Trophoblast cell (in vitro differentiated cells and primary cell): ENCODE measurements at regions not wholly inside any gene's neighbourhood (a gene's known extent, or its start where the extent isn't known, plus 50 kb on each side); places are given as distances from the start of the nearest gene placed in this dataset.

Source experiments
- DNase-seq, 2 donors: peaks; one replicate each; pipeline ENCODE4 v3.0.0-alpha.2; 2016
- H2AFZ ChIP-seq: 2 replicates; pipeline ENCODE4 v1.6.1; 2013; ENCODE audit warnings: low read length, moderate library complexity, mild to moderate bottlenecking; ENCODE audit not compliant: insufficient read depth, poor library complexity
- H2AK5ac ChIP-seq: 2 replicates; pipeline ENCODE4 v1.6.1; 2013; ENCODE audit warnings: mild to moderate bottlenecking, low read length
- H2BK120ac ChIP-seq: 2 replicates; pipeline ENCODE4 v1.6.1; 2013; ENCODE audit warnings: low read length, mild to moderate bottlenecking, moderate library complexity; ENCODE audit not compliant: insufficient read depth, poor library complexity
- H2BK12ac ChIP-seq: 2 replicates; pipeline ENCODE4 v1.6.1; 2013; ENCODE audit warnings: mild to moderate bottlenecking, low read length, moderate library complexity
- H2BK5ac ChIP-seq: 2 replicates; pipeline ENCODE4 v1.6.1; 2013; ENCODE audit warnings: low read length, low read depth, moderate library complexity, mild to moderate bottlenecking; ENCODE audit not compliant: poor library complexity
- H3K14ac ChIP-seq: 2 replicates; pipeline ENCODE4 v1.6.1; 2013; ENCODE audit warnings: mild to moderate bottlenecking, low read length
- H3K18ac ChIP-seq: 2 replicates; pipeline ENCODE4 v1.6.1; 2013; ENCODE audit warnings: mild to moderate bottlenecking, low read length
- H3K23ac ChIP-seq: 2 replicates; pipeline ENCODE4 v1.6.1; 2013; ENCODE audit warnings: low read length
- H3K27ac ChIP-seq: 2 replicates; pipeline ENCODE4 v1.5.1; 2013; ENCODE audit warnings: low read depth, mild to moderate bottlenecking, inconsistent platforms, low read length, moderate library complexity
- H3K27me3 ChIP-seq: 2 replicates; pipeline ENCODE4 v1.6.1; 2013; ENCODE audit warnings: inconsistent platforms, mild to moderate bottlenecking, low read length, moderate library complexity; ENCODE audit not compliant: insufficient read depth
- H3K36me3 ChIP-seq, 2 experiments: 1 replicate in 1 of 2; 2 replicates in 1 of 2; pipeline ENCODE4 v1.6.1; 2013; ENCODE audit warnings: low read length in 2 of 2, mild to moderate bottlenecking in 2 of 2, moderate library complexity in 1 of 2; ENCODE audit not compliant: insufficient read depth in 2 of 2, control insufficient read depth in 1 of 2
- H3K4ac ChIP-seq: 2 replicates; pipeline ENCODE4 v1.6.1; 2013; ENCODE audit warnings: low read depth, mild to moderate bottlenecking, low read length, moderate library complexity
- H3K4me1 ChIP-seq, 2 experiments: 1 replicate in 1 of 2; 2 replicates in 1 of 2; pipeline ENCODE4 v1.6.1; 2013; ENCODE audit warnings: low read length in 2 of 2, mild to moderate bottlenecking in 2 of 2, moderate library complexity in 1 of 2; ENCODE audit not compliant: insufficient read depth in 2 of 2, control insufficient read depth in 1 of 2
- H3K4me2 ChIP-seq: 2 replicates; pipeline ENCODE4 v1.6.1; 2013; ENCODE audit warnings: inconsistent platforms, mild to moderate bottlenecking, low read length, moderate library complexity
- H3K4me3 ChIP-seq: 2 replicates; pipeline ENCODE4 v1.5.1; 2013; ENCODE audit warnings: mild to moderate bottlenecking, low read depth, low read length, inconsistent platforms
- H3K79me1 ChIP-seq: one replicate; pipeline ENCODE4 v1.6.1; 2013; ENCODE audit warnings: low read length
- H3K79me2 ChIP-seq: 2 replicates; pipeline ENCODE4 v1.6.1; 2013; ENCODE audit warnings: low read length, mild to moderate bottlenecking; ENCODE audit not compliant: control insufficient read depth, insufficient read depth, poor library complexity
- H3K9ac ChIP-seq: 2 replicates; pipeline ENCODE4 v1.6.1; 2013; ENCODE audit warnings: mild to moderate bottlenecking, low read length
- H3K9me3 ChIP-seq: 2 replicates; pipeline ENCODE4 v1.6.1; 2013; ENCODE audit warnings: low read depth, mild to moderate bottlenecking, control low read depth, inconsistent platforms, low read length; ENCODE audit not compliant: insufficient read depth
- H4K12ac ChIP-seq: 2 replicates; pipeline ENCODE4 v1.6.1; 2013; ENCODE audit warnings: low read depth, mild to moderate bottlenecking, low read length, moderate library complexity
- H4K8ac ChIP-seq: 2 replicates; pipeline ENCODE4 v1.6.1; 2013; ENCODE audit warnings: low read depth, mild to moderate bottlenecking, low read length, moderate library complexity
- H4K91ac ChIP-seq: one replicate; pipeline ENCODE4 v1.6.1; 2013; ENCODE audit warnings: low read depth, mild to moderate bottlenecking, low read length, moderate library complexity
- WGBS: extraction: QIAGEN DNeasy Blood & Tissue Kit; methylation state at CpG from one replicate; pipeline ENCODE4 v1.1.7; 2013; ENCODE audit warnings: missing lambda C conversion rate; ENCODE audit not compliant: insufficient read length, insufficient coverage; ENCODE audit errors: extremely low coverage; 5-methylcytosine and 5-hydroxymethylcytosine counted together

DNA sequence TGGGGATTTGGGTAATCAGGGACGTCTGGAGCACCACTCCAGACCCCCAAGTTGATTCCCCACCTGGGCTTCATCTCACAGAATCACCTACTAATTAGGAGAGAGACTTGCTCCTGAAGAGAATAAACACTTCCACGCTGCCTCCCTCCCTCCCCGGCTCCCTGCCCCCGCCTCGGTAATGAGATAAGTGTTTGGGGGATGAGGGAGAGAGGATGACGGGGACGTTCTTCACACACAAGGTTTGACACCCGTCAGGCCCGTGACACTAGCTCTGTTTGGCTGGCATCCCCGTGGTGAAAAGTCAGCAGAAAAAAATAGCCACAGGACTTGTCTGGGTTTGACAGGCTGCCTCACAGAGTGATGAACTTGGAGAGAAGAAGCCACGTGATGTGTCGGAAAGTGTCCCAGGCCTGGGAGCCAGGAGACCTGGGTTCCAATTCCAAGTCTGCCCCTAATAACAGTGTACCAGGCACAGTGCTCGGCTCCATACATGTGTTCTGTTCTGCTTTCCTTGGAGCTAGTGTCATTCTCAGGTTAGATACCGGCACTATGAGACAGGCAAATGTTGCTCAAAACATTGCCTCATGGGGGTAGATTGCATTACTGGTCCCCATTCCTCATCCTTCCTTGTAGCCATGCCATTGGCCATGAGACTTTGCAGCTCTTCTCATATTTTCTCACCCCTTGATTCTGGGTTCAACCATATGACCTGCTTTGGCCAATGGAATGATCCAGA, 578.0 kb downstream of the BCOR start:
- no peak overlapping the region for H3K9ac ChIP-seq
- no peak overlapping the region for H3K4me3 ChIP-seq
- H2BK120ac ChIP-seq = no peak overlapping the region
- no peak overlapping the region for H3K27ac ChIP-seq
- DNase-seq = no peak
- H3K36me3 ChIP-seq = no peaks in the 10 kb centered on the region
- H3K14ac ChIP-seq = no peak overlapping the region
- no peaks in the 10 kb centered on the region for H3K79me2 ChIP-seq
- H4K12ac ChIP-seq = no peak overlapping the region
- no CpG with 5 or more reads among the region's 14 CpGs for WGBS
- no peaks in the 10 kb centered on the region for H3K79me1 ChIP-seq
- no peak overlapping the region for H3K23ac ChIP-seq
- H2BK12ac ChIP-seq = no peak overlapping the region
- H3K9me3 ChIP-seq = no peaks in the 10 kb centered on the region
- H4K91ac ChIP-seq = no peak overlapping the region
- no peak overlapping the region for H3K18ac ChIP-seq
- no peaks in the 10 kb centered on the region for H3K4me1 ChIP-seq
- H3K4me2 ChIP-seq = no peak overlapping the region
- no peak overlapping the region for H3K4ac ChIP-seq
- H2AFZ ChIP-seq = no peak overlapping the region
- no peaks in the 10 kb centered on the region for H3K27me3 ChIP-seq
- no peak overlapping the region for H2BK5ac ChIP-seq
- H2AK5ac ChIP-seq = no peak overlapping the region
- no peak overlapping the region for H4K8ac ChIP-seq

DNA sequence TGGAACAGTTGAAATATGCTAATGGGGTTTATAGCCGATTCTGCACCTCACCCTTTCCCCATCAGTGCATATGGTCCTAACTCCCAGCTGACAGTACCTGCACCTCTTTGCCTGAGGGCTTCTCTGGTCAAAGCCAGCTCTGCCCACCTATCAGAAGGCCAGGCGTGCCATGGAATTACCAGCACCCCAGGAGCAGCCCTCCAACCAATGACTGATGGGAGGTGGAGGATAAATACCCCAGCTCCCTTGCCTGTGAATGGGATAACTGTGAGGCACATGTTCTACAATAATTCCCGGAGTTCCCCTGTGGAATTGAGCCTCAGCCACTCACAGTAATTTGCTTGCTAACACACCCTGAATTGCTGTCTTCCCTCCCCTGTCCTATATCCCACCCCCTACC, 572.0 kb downstream of the BCOR start:
- Histone ChIP-seq H3K14ac (no peak overlapping the region), H3K18ac (no peak overlapping the region), H2BK120ac (no peak overlapping the region), H3K36me3 (no peaks in the 10 kb centered on the region), H3K9me3 (no peaks in the 10 kb centered on the region), H4K91ac (no peak overlapping the region), H2AFZ (no peak overlapping the region), H3K4me3 (no peak overlapping the region), H3K4me1 (no peaks in the 10 kb centered on the region), H4K12ac (no peak overlapping the region), H3K4ac (no peak overlapping the region), H3K27me3 (no peaks in the 10 kb centered on the region), H2BK12ac (no peak overlapping the region), H2AK5ac (no peak overlapping the region), H3K79me1 (no peaks in the 10 kb centered on the region), H3K23ac (no peak overlapping the region), H4K8ac (no peak overlapping the region), H3K9ac (no peak overlapping the region), H3K79me2 (no peaks in the 10 kb centered on the region), H3K4me2 (no peak overlapping the region), H3K27ac (no peak overlapping the region), H2BK5ac (no peak overlapping the region)
- WGBS = no CpG with 5 or more reads among the region's 3 CpGs
- DNase-seq = no peak

DNA sequence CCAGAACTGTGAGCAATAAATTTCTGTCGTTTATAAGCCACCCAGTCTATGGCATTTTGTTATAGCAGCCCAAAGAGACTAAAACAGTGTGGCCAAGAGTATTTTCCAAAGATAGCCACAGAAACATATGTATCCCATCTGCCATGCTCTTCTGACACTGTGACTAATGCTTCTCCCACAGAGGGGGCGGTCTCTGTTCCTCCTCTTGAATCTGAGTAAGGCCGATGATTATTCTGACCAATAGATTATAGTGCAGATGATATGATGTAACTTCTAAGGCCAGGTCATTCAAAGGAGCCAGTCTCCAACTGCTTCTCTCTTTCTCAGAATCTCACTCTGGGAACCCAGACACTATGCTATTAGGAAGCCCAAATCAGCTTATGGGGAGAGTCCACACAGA, 570.7 kb downstream of the BCOR start:
- no peaks in the 10 kb centered on the region for H3K79me2 ChIP-seq
- no peak overlapping the region for H3K4me2 ChIP-seq
- no peaks in the 10 kb centered on the region for H3K9me3 ChIP-seq
- no peak overlapping the region for H3K9ac ChIP-seq
- no peak overlapping the region for H4K12ac ChIP-seq
- H3K18ac ChIP-seq = no peak overlapping the region
- H4K8ac ChIP-seq = no peak overlapping the region
- no peak overlapping the region for H2BK120ac ChIP-seq
- no CpG with 5 or more reads among the region's 3 CpGs for WGBS
- H2AK5ac ChIP-seq = no peak overlapping the region
- H3K4me1 ChIP-seq = no peaks in the 10 kb centered on the region
- H3K4me3 ChIP-seq = no peak overlapping the region
- H2AFZ ChIP-seq = no peak overlapping the region
- H3K4ac ChIP-seq = no peak overlapping the region
- no peak overlapping the region for H4K91ac ChIP-seq
- no peak overlapping the region for H3K23ac ChIP-seq
- no peaks in the 10 kb centered on the region for H3K36me3 ChIP-seq
- H3K79me1 ChIP-seq = no peaks in the 10 kb centered on the region
- no peak overlapping the region for H2BK12ac ChIP-seq
- DNase-seq = no peak
- no peak overlapping the region for H2BK5ac ChIP-seq
- H3K27me3 ChIP-seq = no peaks in the 10 kb centered on the region
- H3K27ac ChIP-seq = no peak overlapping the region
- no peak overlapping the region for H3K14ac ChIP-seq

DNA sequence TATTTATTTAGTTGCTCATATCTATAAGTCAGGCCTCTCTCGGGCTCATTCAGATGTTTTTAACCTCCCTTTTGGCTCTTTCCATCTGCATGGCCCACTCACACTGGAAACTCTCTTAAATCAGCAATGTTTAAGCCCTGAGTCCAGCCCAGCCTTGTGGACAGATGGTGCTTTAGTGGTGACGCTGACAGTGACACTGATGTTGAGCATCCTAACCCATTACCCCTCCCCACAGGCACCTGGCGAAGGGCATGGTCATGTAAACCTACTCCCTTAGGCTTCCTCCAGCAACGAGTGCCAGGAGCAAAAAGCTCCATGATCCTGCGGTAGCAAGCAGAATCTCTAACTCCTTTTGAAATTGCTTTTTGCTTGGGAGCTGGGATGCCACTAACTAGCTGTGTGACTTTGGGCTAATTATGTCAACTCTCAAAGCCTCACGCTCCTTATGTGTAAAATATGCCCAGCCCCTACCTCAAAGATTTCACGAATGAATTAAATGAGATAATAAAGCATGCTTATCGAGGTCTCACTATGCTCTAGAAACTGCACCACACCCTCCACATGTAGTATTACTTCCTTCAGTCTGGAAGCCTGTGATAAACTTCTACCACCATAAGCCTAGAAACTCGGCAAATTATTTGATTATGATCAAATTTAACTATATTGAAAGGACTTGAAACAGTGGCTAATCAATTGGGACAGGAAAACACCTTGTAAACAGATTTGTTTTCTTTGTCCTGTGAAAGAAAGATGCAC, 569.4 kb downstream of the BCOR start:
- Histone ChIP-seq H4K8ac (no peak overlapping the region), H3K4me3 (no peak overlapping the region), H3K18ac (no peak overlapping the region), H2BK120ac (no peak overlapping the region), H2AFZ (no peak overlapping the region), H3K9me3 (no peaks in the 10 kb centered on the region), H3K27ac (no peak overlapping the region), H3K9ac (no peak overlapping the region), H4K12ac (no peak overlapping the region), H3K79me1 (no peaks in the 10 kb centered on the region), H2BK12ac (no peak overlapping the region), H3K27me3 (no peaks in the 10 kb centered on the region), H3K79me2 (no peaks in the 10 kb centered on the region), H4K91ac (no peak overlapping the region), H3K4me1 (no peaks in the 10 kb centered on the region), H3K4me2 (no peak overlapping the region), H3K36me3 (no peaks in the 10 kb centered on the region), H3K23ac (no peak overlapping the region), H3K4ac (no peak overlapping the region), H2BK5ac (no peak overlapping the region), H3K14ac (no peak overlapping the region), H2AK5ac (no peak overlapping the region)
- no CpG with 5 or more reads among the region's 9 CpGs for WGBS
- no peak for DNase-seq
